ENCODE measurements at regions not wholly inside any gene's neighbourhood (a gene's known extent, or its start where the extent isn't known, plus 50 kb on each side); places are given as distances from the start of the nearest gene placed in this dataset.

DNA sequence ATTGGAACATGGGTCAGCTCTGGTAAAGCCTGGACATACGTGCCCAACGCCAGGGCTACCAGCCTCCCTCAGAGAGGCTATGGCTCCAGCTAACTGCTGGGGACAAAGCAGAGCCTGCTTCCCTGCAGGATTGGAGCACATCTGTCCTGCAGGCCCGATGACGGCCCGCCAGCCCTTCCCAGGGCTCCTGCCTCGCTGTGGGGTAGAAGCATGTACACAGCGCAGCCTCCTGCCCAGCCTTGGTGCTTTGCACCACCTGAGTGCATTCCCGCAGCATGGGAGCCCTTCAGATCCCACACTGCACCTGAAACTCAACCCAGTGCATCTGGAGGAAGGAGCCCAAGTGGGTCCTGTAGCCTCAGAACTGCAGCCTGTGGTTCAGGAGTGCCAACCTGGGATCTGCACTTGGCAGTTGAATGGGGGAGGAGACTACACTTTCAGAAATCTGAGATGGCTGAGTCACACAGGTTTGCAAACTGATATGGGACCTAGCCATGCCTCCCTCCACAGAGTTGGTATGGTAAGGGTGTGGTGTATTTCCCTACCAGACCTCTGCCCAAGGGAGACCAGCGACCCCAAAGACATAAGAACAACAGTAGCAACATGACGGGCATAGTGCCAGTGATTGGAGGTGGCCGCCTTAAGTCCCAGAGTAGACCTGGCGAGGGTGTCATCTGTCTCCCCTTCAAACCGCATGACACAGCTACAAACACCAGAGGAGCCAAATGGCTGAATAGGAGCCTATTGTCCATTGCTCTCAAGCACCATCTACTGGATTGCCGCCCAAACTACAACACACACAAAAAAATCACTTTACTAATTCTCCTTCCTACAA lies 273.9 kb upstream of the MIS18BP1 start:
- TF ChIP-seq, protein P1, sequence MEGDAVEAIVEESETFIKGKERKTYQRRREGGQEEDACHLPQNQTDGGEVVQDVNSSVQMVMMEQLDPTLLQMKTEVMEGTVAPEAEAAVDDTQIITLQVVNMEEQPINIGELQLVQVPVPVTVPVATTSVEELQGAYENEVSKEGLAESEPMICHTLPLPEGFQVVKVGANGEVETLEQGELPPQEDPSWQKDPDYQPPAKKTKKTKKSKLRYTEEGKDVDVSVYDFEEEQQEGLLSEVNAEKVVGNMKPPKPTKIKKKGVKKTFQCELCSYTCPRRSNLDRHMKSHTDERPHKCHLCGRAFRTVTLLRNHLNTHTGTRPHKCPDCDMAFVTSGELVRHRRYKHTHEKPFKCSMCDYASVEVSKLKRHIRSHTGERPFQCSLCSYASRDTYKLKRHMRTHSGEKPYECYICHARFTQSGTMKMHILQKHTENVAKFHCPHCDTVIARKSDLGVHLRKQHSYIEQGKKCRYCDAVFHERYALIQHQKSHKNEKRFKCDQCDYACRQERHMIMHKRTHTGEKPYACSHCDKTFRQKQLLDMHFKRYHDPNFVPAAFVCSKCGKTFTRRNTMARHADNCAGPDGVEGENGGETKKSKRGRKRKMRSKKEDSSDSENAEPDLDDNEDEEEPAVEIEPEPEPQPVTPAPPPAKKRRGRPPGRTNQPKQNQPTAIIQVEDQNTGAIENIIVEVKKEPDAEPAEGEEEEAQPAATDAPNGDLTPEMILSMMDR (IDR thresholded peaks at IDR 0.05): no peak
- no peak for TF ChIP-seq POLR2A (IDR thresholded peaks at IDR 0.05)
- H3K4me3 ChIP-seq (ENCODE audit: low read depth, poor library complexity, severe bottlenecking): no peak overlapping the region
- no peak for DNase-seq (ENCODE audit: low spot score in 2 of 2)
- WGBS, 2 donors: 29 to 48% methylated on average over 6 to 11 of the region's 14 CpGs
- intact Hi-C loops (cut with DNase I; ENCODE audit: low total_unique reads): no loop called here

DNA sequence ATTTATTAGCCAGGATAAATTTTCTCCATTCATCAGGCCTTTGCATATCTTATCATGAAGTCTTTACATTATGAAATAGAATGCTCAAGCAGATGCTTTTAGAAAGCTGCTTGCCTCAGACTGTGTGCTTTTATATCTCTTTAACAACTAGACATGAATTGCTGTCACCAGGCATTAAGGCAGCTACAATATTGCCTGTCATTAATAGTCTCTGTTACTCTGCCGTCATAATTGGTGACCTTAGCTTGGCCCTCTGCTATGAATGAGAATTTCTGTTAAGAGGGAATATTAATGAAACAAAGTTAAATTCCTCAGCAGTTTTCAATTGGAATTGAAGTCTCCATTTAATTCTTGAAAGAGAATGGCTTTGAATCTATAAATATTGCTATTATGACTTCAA lies 266.8 kb upstream of the MIS18BP1 start:
- WGBS, 2 donors: 65 to 70% methylated on average over 1 of the region's 1 CpG
- intact Hi-C loops (cut with DNase I; ENCODE audit: low total_unique reads): no loop called here
- no peak overlapping the region for H3K4me3 ChIP-seq (ENCODE audit: low read depth, poor library complexity, severe bottlenecking)
- DNase-seq (ENCODE audit: low spot score in 2 of 2): no peak
- TF ChIP-seq, protein P1 (IDR thresholded peaks at IDR 0.05): no peak

DNA sequence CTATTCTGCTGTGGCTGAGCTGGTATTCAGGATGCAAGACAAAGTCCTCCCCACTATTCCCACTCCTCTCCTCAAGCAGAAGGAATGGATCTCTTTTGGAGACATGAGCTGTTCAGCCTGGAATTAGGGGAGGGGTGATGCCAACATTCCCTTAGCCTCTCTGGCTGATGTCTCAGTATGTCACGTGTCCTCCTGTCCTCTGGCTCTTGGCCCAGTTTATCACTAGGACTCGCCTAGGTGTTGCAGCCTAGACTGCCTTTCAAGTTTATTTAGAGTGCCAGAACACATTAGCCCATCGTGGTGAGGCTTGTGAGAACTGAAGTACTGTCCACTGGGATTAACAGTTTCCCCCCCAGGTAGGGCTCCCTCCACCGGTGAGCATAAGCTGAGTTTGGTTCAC lies 239.9 kb upstream of the MIS18BP1 start:
- no peak for DNase-seq (ENCODE audit: low spot score in 2 of 2)
- no peak for TF ChIP-seq POLR2A (IDR thresholded peaks at IDR 0.05)
- TF ChIP-seq, protein P1 (IDR thresholded peaks at IDR 0.05): no peak
- no peak overlapping the region for H3K4me3 ChIP-seq (ENCODE audit: low read depth, poor library complexity, severe bottlenecking)
- WGBS, 2 donors: 58 to 65% methylated on average over 4 of the region's 4 CpGs
- intact Hi-C loops (cut with DNase I; ENCODE audit: low total_unique reads): no loop called here

DNA sequence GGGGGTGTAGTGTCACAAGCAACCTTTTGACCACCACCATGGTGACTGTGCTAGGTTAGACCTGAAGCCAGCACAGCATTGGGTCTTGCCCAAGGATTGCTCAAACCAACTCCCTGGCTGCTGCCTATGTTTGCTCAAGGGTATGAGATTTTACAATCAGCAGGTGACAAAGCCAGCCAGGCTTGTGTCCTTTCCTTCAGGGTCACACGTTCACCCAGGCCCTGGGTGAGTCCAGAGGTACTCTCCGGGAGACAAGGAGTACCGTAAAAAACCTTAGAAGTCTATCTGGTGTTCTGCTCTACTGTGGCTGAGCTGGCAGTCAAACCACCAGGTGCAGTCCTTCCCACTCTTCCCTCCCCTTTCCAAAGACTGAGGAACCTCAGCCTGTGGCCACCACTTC lies 238.9 kb upstream of the MIS18BP1 start:
- TF ChIP-seq POLR2A (IDR thresholded peaks at IDR 0.05): no peak
- TF ChIP-seq, protein P1 (IDR thresholded peaks at IDR 0.05): no peak

DNA sequence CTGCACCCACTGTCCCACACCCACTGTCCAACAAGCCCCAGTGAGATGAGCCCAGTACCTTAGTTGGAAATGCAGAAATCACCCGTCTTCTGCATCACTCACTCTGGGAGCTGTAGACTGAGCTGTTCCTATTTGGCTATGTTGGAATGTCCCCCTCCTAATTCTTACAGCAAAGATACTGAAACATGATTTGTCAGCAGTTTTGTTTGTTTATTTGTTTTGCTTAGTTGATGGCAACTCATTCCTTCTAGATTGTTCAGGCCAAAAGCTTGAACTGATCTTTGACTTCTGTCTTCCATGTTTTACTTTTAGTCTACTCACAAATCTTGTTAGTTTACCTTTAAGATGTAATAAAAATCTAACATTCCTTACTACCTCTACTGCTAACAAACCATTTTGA lies 233.6 kb upstream of the MIS18BP1 start:
- H3K4me3 ChIP-seq (ENCODE audit: low read depth, poor library complexity, severe bottlenecking): no peak overlapping the region
- intact Hi-C loops (cut with DNase I; ENCODE audit: low total_unique reads): no loop called here
- 100% methylated on average over 1 of the region's 1 CpG for WGBS, 2 donors
- DNase-seq (ENCODE audit: low spot score in 2 of 2): no peak
- no peak for TF ChIP-seq POLR2A (IDR thresholded peaks at IDR 0.05)
- TF ChIP-seq, protein P1 (IDR thresholded peaks at IDR 0.05): no peak

More for the DNA sequence above, 238.9 kb upstream of the MIS18BP1 start:
- DNase-seq (ENCODE audit: low spot score in 2 of 2): no peak
- intact Hi-C loops (cut with DNase I; ENCODE audit: low total_unique reads): no loop called here
- WGBS, 2 donors: 68 to 70% methylated on average over 3 of the region's 3 CpGs
- no peak overlapping the region for H3K4me3 ChIP-seq (ENCODE audit: low read depth, poor library complexity, severe bottlenecking)

DNA sequence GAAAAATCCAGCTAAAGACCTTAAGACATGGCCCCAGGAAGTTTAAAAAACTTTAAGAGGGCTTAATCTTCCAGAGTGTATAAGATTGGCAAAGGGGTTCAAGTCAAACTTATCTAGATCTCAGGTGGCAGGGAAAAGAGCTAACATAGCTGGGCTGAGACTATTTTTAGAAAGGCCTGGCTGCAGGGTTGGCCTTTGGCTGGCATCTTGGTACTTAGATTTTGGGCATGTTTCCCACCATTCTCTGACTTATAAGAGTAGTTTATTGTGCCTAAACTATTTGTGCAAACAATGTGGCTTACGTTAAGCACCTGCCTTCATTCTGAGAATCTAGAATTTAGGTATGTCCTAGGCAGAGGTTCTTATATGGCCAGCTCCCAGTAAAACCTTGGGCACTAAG lies 214.0 kb upstream of the MIS18BP1 start:
- 45 to 71% methylated on average over 1 of the region's 1 CpG for WGBS, 2 donors
- TF ChIP-seq, protein P1 (IDR thresholded peaks at IDR 0.05): no peak
- no peak for TF ChIP-seq POLR2A (IDR thresholded peaks at IDR 0.05)
- no peak for DNase-seq (ENCODE audit: low spot score in 2 of 2)
- no peak overlapping the region for H3K4me3 ChIP-seq (ENCODE audit: low read depth, poor library complexity, severe bottlenecking)
- intact Hi-C loops (cut with DNase I; ENCODE audit: low total_unique reads): no loop called here
